PC-9 (cell line): ENCODE measurements at regions not wholly inside any gene's neighbourhood (a gene's known extent, or its start where the extent isn't known, plus 50 kb on each side); places are given as distances from the start of the nearest gene placed in this dataset.
A peak's percentile ranks its signal among the peaks of the same experiment; 100 is the strongest.

Experiments used
- BruUV-seq: library from RNA; stranded (reverse); fragments of 400-500 nt; replicated peaks from 2 replicates; lab custom pipeline; 2021; lab: Mats Ljungman, UMichigan
- CTCF ChIA-PET: fragments of 300-600 bp; sonication (Branson Sonifier 250); formaldehyde crosslinking; loops from one replicate; lab custom pipeline; 2022; ENCODE audit warnings: antibody characterized with exemption; lab: Charles Lee
- POLR2A ChIA-PET: fragments of 300-600 bp; sonication (Branson Sonifier 250); formaldehyde crosslinking; loops from one replicate; lab custom pipeline; 2022; ENCODE audit warnings: antibody characterized with exemption; ENCODE audit not compliant: unreplicated experiment; lab: Charles Lee
- DNase-seq, 2 experiments: peaks; one replicate each; pipeline versions ENCODE4 v3.0.0 to v3.0.0-alpha.2; 2015 to 2022; ENCODE audit warnings: mixed read lengths in 1 of 2
- H2AFZ ChIP-seq: fragments of 200-600 bp; sonication (generic); 2 replicates; pipeline ENCODE4 v1.8.1; 2017; ENCODE audit warnings: antibody characterized with exemption
- H3F3A ChIP-seq: fragments of 200-600 bp; sonication (generic); 2 replicates; pipeline ENCODE4 v1.8.1; 2017; ENCODE audit warnings: antibody characterized with exemption, mild to moderate bottlenecking, low read depth; ENCODE audit not compliant: insufficient read depth
- H3K27ac ChIP-seq: fragments of 200-600 bp; sonication (generic); 2 replicates; pipeline ENCODE4 v1.6.1; 2016; ENCODE audit warnings: mixed run types
- H3K27me3 ChIP-seq: fragments of 200-600 bp; sonication (generic); 2 replicates; pipeline ENCODE4 v1.6.1; 2016; ENCODE audit warnings: low read depth, mixed run types; ENCODE audit not compliant: insufficient read depth
- H3K36me3 ChIP-seq: fragments of 200-600 bp; sonication (generic); 2 replicates; pipeline ENCODE4 v1.6.1; 2016; ENCODE audit warnings: low read depth, mixed run types
- H3K4me1 ChIP-seq: fragments of 200-600 bp; sonication (generic); replicated peaks from 2 replicates; pipeline ENCODE4 v1.6.1; 2016; ENCODE audit warnings: mixed run types; ENCODE audit not compliant: insufficient read depth
- H3K4me2 ChIP-seq: fragments of 200-600 bp; sonication (generic); 2 replicates; pipeline ENCODE4 v1.6.1; 2017; ENCODE audit warnings: mixed run types
- H3K4me3 ChIP-seq: fragments of 200-600 bp; sonication (generic); 2 replicates; pipeline ENCODE4 v1.6.1; 2016; ENCODE audit warnings: mixed run types
- H3K79me2 ChIP-seq: fragments of 200-600 bp; sonication (generic); 2 replicates; pipeline ENCODE4 v1.6.1; 2017; ENCODE audit warnings: low read depth, mixed run types
- H3K9me2 ChIP-seq: fragments of 200-600 bp; sonication (generic); 2 replicates; pipeline ENCODE4 v1.8.1; 2017; ENCODE audit warnings: mild to moderate bottlenecking; ENCODE audit not compliant: insufficient read depth
- H3K9me3 ChIP-seq: fragments of 200-600 bp; sonication (generic); 2 replicates; pipeline ENCODE4 v1.8.1; 2016; ENCODE audit warnings: low read depth; ENCODE audit not compliant: insufficient read depth
- H4K20me1 ChIP-seq: fragments of 200-600 bp; sonication (generic); 2 replicates; pipeline ENCODE4 v1.8.1; 2017; ENCODE audit not compliant: insufficient read depth
- EZH2 ChIP-seq: fragments of 200-600 bp; sonication (generic); IDR thresholded peaks from 2 replicates; pipeline ENCODE4 v1.8.0; 2017; ENCODE audit warnings: antibody characterized with exemption, low read depth
- intact Hi-C: fragments of 100-400 bp; cut with micrococcal nuclease; formaldehyde crosslinking; loops from one replicate; pipeline ENCODE4 v1.10.0; 2022; ENCODE audit not compliant: unreplicated experiment
- TF ChIP-seq, protein P1 (sequence below): fragments of 200-600 bp; sonication (generic); conservative IDR thresholded peaks from 2 replicates; pipeline ENCODE4 v1.6.1; 2017; ENCODE audit warnings: mixed run types, antibody characterized with exemption, mild to moderate bottlenecking, moderate library complexity

DNA sequence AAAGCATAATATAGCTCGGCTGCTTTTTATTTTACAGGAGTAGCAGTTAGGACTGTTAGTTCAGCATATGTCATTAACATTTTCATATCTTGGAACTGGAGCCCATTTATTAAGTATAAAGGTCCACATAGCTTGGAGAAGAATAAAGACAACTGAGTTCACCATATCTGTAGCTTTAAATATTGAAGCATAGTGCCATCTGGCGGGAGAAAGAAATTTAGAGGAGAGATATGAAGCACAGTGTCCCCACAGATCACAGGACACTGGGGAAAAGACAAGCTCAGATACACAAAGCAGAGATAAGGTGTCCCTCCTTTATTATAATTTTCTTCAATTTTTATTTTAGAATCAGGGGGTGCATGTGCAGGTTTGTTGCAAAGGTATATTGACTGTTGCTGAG lies 104.7 kb upstream of the FREM2 start:
- Histone ChIP-seq H2AFZ (no peak overlapping the region), H3K9me2 (no peaks in the 10 kb centered on the region), H3F3A (no peaks in the 10 kb centered on the region), H3K79me2 (no peaks in the 10 kb centered on the region), H4K20me1 (no peaks in the 10 kb centered on the region), H3K9me3 (no peaks in the 10 kb centered on the region), H3K4me3 (no peak overlapping the region), H3K27ac (no peak overlapping the region), H3K36me3 (no peaks in the 10 kb centered on the region), H3K27me3 (no peaks in the 10 kb centered on the region), H3K4me2 (no peak overlapping the region), H3K4me1 (no peaks in the 10 kb centered on the region)
- ChIA-PET CTCF (interaction anchor here (0.7 to 1.1 kb wide), 3 partner anchors 712 to 943 kb away, joined by 3 to 12 read pairs (median 3); partner anchors contain the start of gene TRPC4), POLR2A (interaction anchor here (0.6 kb wide), 1 partner anchor 16 kb away, joined by 3 read pairs; no protein-coding TSS in a partner anchor)
- DNase-seq = peak; percentile 10 to 39
- TF ChIP-seq, protein P1, sequence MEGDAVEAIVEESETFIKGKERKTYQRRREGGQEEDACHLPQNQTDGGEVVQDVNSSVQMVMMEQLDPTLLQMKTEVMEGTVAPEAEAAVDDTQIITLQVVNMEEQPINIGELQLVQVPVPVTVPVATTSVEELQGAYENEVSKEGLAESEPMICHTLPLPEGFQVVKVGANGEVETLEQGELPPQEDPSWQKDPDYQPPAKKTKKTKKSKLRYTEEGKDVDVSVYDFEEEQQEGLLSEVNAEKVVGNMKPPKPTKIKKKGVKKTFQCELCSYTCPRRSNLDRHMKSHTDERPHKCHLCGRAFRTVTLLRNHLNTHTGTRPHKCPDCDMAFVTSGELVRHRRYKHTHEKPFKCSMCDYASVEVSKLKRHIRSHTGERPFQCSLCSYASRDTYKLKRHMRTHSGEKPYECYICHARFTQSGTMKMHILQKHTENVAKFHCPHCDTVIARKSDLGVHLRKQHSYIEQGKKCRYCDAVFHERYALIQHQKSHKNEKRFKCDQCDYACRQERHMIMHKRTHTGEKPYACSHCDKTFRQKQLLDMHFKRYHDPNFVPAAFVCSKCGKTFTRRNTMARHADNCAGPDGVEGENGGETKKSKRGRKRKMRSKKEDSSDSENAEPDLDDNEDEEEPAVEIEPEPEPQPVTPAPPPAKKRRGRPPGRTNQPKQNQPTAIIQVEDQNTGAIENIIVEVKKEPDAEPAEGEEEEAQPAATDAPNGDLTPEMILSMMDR = peak; percentile 66
- TF ChIP-seq EZH2 = no peak
- BruUV-seq = no TSS peak
- intact Hi-C loops = loop anchor here (5.0 to 10.0 kb wide), 3 partner anchors 293 to 940 kb away; no protein-coding TSS in a partner anchor

DNA sequence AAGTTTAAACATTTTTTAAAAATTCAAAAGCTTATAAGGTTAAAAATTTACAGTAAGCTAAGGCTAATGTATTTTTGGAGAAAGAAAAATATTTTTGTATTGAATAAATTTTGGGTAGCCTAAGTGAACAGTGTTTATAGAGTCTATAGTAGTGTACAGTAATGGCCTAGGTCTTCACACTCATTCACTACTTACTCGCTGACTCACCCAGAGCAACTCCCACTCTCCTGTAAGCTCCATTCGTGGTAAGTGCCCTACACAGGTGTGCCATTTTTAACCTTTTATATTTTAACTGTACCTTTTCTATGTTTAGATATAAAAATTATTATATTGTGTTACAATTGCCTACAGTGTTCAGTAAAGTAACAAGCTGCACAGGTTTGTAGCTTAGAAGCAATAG lies 96.6 kb upstream of the FREM2 start:
- no peaks in the 10 kb centered on the region for H3K79me2 ChIP-seq
- BruUV-seq = no TSS peak
- H3K4me3 ChIP-seq = no peak overlapping the region
- no peaks in the 10 kb centered on the region for H3K9me3 ChIP-seq
- H3F3A ChIP-seq = no peaks in the 10 kb centered on the region
- CTCF ChIA-PET = no interaction called here
- no peaks in the 10 kb centered on the region for H4K20me1 ChIP-seq
- no peak overlapping the region for H3K27ac ChIP-seq
- no peaks in the 10 kb centered on the region for H3K4me1 ChIP-seq
- H3K9me2 ChIP-seq = no peaks in the 10 kb centered on the region
- H3K36me3 ChIP-seq = no peaks in the 10 kb centered on the region
- TF ChIP-seq, protein P1 = no peak
- no peak for TF ChIP-seq EZH2
- no peak overlapping the region for H3K4me2 ChIP-seq
- intact Hi-C loops = no loop called here
- H3K27me3 ChIP-seq = no peaks in the 10 kb centered on the region
- no peak overlapping the region for H2AFZ ChIP-seq
- DNase-seq = no peak
- POLR2A ChIA-PET = interaction anchor here (0.7 kb wide), 1 partner anchor 74 kb away, joined by 3 read pairs; no protein-coding TSS in a partner anchor

DNA sequence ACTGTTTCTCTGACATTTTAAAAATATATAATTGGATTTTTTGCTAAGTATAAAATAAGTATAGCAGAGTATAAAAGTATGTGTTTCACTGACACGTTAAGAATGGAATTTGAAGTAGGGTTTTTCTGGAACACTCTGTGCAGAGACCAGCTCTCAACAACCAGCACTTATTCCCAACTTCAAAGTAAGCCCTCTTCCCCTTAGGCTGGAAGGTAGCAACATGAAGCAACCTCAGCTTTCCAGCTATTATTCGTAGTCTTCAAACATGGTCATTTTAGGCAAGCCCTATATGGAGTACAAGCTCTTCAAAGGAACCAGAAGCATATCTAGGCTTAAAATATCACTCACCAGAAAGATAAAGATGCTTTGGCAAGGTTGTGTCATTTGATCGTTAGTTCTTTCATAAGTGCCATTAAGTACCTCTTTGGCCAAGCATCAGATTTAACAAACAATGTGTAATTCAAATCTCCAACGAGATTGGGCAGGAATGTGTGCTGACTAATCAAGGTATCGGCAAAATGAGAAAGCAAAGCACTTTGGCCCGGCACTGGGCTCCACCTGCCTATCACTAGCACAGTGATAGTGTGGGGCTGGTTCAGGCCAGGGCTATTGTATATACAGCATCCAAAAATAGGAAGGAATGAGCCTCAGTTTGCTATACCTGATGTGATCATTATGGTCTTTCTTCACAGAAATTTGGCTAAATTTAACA lies 95.9 kb upstream of the FREM2 start:
- Histone ChIP-seq H3K79me2 (no peaks in the 10 kb centered on the region), H3K27me3 (no peaks in the 10 kb centered on the region), H4K20me1 (no peaks in the 10 kb centered on the region), H3K4me3 (no peak overlapping the region), H3K9me2 (no peaks in the 10 kb centered on the region), H3K36me3 (no peaks in the 10 kb centered on the region), H3K4me1 (no peaks in the 10 kb centered on the region), H2AFZ (no peak overlapping the region), H3K9me3 (no peaks in the 10 kb centered on the region), H3K4me2 (no peak overlapping the region), H3F3A (no peaks in the 10 kb centered on the region), H3K27ac (no peak overlapping the region)
- ChIA-PET POLR2A (no interaction called here), CTCF (no interaction called here)
- no peak for TF ChIP-seq EZH2
- TF ChIP-seq, protein P1 = no peak
- intact Hi-C loops = no loop called here
- BruUV-seq = no TSS peak
- no peak for DNase-seq
